ENCODE measurements at regions not wholly inside any gene's neighbourhood (a gene's known extent, or its start where the extent isn't known, plus 50 kb on each side); places are given as distances from the start of the nearest gene placed in this dataset.
"Not testable (repeated sequence)": the region's sequence is repeated elsewhere in the genome, so short reads cannot be mapped to it uniquely, and the experiment has no call there.

DNA sequence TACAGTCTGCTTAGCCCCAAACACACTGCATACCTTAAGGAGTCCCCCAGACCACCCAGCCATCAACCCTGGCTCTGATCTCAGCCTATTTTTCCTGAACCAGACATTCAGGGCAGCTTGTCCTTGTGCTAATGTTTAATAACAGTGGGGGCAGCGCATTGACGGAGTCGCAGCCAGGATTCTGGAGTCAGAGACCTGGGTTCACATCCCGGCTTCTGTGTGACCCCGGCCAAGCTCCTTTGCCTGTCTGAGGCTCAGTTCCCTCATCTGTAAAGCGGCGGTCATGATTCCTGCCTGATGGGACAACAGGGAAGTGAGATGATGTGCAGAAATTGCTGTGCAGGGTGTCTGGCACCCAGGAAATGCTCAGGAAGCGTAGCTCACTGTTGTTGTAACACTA, 63.1 kb downstream of the MATN1 start:
- DNase-seq (ENCODE audit: low read depth in 3 of 3, low spot score in 1 of 3), result no peak

DNA sequence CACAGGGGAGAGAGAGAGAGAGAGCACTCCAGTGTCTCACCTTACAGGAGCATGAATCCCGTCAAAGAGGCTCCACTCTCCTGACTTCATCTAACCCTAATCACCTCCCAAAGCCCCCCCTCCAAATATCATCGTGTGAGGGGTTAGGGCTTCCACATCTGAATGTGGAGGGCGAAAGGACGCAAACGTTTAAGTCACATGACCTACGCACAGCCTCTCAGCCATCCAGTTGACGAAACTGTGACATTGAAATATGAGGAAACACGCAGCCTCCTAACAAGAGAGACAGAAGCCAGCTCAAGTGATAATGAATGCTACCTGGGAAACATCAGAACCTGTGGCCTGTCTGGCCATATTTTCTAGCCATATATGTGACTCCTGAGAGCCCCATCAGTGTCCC, 63.7 kb downstream of the MATN1 start:
- no peak for DNase-seq (ENCODE audit: low read depth in 3 of 3, low spot score in 1 of 3)

DNA sequence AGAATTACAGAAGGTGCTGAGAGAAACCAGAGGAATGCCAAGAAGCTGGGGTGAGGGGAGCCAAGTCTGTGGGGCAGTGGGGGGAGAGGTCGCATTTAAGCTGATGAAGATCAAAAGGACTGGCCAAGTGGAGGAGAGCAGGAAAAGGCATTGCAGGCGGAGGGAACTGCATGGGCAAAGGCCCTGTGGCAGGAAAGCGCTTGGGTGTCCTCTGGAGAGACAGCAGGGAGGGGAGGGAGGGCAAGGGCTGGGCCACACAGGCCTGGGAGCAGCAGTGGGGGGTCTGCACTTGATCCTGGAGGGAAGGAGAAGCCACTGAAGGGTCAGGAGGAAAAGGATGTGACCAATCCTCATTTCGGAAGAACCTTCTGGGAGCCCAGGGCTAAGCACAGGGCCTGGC, 65.0 kb downstream of the MATN1 start:
- DNase-seq (ENCODE audit: low read depth in 3 of 3, low spot score in 1 of 3), result not testable (repeated sequence)

DNA sequence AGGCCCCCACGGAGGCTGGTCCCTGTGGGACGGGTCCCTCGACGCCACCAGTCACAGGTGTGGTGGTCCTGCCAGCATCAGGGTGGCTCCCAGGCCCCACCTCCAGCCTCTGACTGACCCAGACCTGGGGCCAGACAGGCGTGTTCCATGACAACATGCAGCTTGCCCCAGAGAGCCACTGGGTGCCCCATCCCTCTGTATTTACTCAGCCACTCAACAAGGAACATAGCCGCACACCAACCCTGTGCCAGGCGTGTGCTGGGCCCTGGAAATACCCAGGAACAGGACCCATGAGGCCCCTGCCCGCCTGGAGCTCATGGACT, 65.4 kb downstream of the MATN1 start:
- no peak for DNase-seq (ENCODE audit: low read depth in 3 of 3, low spot score in 1 of 3)

DNA sequence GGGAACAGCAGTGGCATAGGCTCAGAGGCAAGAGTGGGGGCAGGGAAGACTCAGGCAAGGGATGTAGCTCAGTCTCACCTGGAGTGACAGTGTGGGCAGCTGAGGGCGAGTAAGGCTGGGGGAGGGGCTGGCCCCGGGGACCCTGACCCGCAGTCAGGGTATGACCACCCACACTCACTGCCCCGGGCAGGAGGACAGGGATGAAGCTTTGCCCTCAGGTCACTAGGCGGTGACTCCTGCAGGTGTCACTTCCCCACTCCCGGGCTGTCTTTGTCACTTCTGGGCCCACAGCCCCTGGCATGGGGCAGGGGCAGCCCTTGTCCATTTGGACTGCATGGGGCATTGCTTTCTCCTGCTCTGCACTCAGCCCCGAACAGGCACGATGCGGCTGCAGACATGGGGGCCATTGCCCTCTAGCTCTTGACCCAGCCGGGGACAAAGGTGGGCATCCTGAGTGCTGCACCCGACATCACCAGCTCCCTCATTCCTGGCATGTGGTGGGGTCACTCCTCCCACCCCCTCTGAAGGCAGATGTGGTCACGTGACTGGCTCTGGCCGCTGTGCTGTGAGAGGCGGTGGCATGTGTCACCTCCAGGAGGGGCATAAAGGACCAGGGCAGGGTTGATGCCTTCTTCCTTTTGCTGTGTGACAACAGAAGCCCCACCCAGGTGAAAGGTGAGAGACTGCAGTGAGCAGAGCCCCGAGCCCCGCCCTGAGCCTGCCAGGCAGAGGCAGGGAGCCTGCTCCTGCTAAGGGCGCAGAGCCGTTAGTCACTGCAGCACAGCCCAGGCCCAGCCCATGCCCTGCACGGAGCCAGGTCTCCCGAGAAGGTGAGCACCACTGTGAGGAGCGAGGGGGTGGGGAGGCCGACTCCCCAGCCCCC, 66.0 kb downstream of the MATN1 start:
- no peak for DNase-seq (ENCODE audit: low read depth in 3 of 3, low spot score in 1 of 3)

DNA sequence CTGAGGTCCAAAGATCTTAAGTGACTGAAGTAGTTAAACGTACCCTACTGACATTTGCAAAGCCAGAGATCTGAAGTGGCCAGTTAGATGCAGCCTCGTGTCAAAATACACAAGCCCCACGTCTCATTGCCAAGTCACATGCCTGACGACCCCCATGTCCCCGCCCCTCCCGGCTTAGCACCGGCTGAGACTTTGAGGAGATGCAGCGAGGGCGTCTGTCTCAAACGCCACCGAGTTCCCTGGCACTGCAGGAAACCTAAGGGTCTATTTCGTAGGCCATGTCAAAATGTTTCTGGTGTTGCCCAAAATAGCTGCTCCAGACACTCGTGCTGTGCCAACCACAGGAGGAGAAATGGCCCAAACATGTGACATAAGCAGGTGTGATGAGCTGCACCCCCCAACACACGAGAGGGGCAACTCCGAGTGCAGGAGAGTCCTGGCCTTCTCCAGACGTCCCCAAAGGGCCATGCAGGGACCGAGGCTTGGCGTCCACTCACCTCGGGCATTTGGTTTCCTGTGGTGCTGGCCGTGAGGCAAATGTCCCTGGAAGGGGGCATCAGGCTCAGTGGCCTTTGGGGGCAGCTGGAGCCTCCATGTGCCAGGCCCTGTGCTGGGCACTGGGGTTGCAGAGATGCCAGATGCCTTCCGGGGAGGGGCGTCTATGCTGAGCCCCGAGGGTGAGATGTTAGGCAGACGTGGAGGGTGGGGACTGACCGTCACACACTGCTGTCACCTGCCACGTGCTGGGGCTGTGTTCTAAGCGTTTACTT, 67.0 kb downstream of the MATN1 start:
- DNase-seq (ENCODE audit: low read depth in 3 of 3, low spot score in 1 of 3), result no peak

DNA sequence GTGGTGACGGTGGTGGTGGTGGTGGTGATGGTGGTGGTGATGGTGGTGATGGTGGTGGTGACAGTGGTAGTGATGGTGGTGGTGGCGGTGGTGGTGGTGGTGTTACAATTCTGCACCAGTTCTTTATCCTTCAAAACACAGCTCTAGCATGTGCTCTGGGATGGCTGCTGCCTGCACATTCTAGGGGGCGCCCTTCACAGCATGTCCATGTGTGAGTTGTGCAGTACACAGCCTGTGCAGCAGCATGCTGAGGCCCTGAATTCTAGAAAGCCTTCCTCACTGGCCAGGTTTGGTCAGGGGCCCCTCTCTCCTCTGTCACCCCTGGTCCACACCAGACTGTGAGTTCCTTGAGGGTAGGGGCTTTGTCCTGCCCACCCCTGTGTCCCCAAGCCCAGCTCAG, 67.7 kb downstream of the MATN1 start:
- DNase-seq (ENCODE audit: low read depth in 3 of 3, low spot score in 1 of 3), result no peak

DNA sequence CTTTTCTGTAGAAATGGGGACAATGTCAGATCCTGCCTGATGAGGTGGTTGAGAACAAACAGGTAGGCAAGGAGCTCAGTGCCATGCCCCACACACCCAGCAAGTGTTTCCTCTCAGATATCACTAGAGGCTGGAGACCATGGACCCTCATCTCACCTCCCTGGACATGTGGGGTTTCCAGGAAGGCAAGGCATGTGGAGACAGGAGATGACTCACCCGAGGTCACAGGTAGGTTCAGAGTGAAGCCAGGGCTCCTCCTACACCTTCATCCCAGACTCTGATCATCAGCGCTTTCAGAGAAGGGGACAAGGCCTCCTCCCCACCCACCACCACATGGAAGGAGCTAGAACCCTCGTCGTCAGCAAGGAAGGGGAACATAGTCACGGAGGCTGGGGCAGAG, 69.2 kb downstream of the MATN1 start:
- DNase-seq (ENCODE audit: low read depth in 3 of 3, low spot score in 1 of 3), result no peak

DNA sequence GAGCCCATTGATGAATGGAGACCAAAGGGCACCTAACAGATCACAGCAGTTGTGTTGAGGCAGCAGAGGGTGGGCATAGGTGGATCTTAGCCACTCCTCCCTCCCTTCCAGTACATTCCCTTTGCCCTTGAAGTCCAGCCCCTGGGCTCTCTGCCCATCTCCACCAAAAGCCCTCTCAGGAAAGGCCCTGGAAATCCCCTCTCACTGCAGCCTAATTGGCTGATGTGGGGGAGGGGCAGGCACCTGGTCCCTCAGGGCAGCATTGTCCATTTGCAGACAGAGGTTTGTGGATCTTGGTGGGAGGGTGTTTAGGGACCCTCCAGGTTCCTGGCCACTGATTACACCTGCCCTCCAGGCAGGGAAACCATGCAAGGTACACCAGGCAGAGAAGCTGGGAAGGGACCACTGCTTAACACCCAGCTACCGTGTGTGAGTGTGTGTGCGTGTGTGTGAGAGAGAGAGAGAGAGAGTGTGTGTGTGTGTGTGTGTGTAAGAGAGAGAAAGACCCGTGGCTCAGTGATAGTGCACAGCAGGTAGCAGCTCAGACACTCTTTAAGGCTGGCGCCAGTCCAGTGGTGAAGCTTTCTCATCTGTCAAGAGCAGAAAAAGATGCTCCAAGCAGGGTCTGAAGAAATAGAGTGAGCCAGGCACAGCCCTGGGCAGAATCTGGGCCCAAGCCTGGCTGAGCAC, 71.1 kb downstream of the MATN1 start:
- DNase-seq (ENCODE audit: low read depth in 3 of 3, low spot score in 1 of 3), result no peak

DNA sequence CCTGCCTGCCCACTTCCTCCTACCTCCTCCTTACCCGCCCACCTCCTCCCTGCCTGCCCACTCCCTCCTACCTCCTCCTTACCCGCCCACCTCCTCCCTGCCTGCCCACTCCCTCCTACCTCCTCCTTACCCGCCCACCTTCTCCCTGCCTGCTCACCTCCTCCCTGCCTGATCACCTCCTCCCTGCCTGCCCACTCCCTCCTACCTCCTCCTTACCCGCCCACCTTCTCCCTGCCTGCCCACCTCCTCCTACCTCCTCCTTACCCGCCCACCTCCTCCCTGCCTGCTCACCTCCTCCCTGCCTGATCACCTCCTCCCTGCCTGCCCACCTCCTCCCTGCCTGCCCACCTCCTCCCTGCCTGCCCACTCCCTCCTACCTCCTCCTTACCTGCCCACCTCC, 72.0 kb downstream of the MATN1 start:
- DNase-seq (ENCODE audit: low read depth in 3 of 3, low spot score in 1 of 3), result not testable (repeated sequence)

DNA sequence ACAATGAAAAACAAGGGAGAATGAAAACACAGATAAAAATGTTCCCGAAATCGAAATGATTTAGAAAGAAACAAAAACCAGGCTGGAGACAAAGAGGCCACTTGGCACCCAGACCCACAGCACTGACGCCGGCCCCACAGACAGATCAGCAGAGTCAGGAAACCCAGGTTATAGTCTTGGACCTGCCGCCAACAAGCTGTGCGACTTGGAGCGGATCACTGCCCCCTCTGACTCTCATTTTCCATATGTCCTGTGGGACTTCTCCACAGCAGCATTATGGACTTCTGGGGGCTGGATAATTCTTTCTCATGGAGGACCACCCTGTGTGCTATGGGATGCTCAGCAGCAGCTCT, 72.4 kb downstream of the MATN1 start:
- DNase-seq (ENCODE audit: low read depth in 3 of 3, low spot score in 1 of 3), result no peak

DNA sequence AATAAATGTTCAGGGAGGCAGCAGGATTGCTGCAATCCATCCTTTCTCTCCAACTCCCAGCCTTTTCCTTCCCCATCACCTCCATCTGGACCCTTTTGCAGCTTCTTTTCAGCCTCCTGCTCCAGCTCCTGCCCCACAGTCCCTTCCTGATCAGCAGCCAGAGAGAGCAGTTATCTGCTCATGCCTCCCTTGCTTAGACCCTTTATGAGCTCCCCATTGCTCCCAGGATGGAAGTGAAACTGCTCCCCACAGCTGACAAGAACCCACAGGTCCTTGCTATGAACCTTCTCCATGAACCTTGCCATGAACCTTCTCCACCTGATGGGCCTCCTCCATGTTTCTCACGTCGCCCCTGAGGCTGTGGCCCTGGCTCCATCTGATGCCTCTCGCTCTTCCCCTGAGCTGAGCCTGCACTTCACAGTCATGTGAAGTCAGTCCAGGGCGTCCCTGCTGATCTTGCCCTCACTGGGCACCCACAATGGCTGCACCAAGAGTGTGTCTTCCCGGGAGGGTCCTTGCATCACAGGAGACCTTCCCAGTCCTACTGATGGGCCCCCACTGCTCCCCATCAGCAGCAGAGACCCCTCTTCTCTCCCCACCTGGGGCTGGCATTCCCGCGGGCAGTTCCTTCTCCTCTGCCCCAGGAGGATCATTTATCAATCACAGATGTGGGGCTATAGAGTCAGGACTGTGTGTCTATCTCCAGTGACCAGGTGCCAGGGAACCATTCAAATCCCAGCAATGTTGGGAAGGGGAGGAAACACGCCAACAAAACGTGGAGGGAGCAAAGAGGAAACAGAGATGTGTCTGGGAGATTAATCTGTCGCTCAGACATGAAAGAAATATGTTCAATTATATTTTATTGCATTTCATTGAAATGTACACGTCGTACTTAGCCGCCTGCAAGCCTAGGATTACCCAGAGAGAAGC, 73.1 kb downstream of the MATN1 start:
- DNase-seq (ENCODE audit: low read depth in 3 of 3, low spot score in 1 of 3), result no peak

DNA sequence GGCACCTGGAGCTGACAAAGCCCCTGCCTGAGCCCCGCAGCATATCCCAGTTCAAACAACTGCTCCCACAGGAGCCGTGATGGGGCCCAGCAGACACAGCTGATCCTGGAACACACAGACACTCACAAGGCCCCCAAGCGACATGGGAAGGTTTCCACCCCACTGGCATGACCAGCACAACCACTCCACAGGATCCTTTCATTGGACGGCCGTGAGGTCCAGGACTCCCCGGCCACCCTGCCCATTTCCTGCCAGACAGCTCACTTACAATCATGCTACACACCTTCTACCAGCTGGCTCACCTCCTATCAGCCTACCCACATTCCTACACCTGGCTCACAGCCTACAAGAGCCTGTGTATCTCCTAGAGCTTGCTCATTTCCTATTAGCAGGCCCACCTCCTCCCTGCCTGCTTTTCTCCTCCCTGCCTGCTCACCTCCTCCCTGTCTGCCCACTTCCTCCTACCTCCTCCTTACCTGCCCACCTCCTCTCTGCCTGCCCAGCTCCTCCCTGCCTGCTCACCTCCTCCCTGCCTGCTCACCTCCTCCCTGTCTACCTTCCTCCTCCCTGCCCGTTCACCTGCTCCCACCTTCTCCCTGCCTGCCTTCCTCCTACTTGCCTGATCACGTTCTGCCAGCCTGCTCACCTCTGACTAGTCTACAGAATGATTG, 73.9 kb downstream of the MATN1 start:
- no peak for DNase-seq (ENCODE audit: low read depth in 3 of 3, low spot score in 1 of 3)

DNA sequence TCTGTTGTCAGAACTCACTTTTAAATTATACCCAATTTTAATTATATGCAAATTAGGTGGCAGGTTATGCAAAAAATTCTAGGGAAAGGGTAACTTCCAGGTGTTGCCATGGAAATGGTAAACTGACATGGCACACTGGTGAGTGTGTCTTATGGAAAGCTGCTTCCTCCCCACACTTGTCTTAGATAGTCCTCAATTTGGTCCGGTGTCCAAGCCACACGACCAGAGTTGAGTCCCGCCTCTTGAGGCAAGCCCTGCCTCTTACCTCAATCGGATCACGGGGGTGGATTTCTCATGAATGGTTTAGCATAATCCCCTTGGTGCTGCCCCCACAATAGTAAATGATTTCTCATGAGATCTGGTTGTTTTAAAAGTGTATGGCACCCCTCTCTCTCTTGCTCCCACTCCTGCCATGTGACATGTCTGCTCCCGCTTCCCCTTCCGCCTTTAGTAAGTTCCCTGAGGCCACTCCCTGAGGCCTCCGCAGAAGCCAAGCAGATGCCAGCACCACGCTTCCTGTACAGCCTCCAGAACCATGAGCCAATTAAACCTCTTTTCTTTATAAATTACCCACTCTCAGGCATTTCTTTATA, 74.9 kb downstream of the MATN1 start:
- no peak for DNase-seq (ENCODE audit: low read depth in 3 of 3, low spot score in 1 of 3)

DNA sequence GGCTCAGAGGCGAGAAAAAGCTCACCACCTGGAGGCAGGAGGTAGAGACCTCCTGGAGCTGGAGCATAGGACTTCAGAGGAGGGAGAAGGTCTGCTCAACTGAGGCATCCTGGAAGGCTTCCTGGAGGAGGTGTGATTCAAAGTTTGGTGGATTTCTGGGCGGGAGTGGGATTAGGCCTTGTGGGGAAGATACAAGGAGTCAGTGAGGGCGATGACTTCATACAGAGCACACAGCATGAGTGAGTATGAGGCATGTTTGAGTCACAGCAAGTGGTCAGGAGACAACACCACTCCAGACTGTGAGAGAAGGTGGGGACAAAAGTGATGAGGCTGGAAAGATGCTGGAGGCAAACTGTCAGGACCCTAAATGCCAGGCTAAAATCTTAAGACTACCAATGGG, 77.6 kb downstream of the MATN1 start:
- DNase-seq (ENCODE audit: low read depth in 3 of 3, low spot score in 1 of 3), result no peak

DNA sequence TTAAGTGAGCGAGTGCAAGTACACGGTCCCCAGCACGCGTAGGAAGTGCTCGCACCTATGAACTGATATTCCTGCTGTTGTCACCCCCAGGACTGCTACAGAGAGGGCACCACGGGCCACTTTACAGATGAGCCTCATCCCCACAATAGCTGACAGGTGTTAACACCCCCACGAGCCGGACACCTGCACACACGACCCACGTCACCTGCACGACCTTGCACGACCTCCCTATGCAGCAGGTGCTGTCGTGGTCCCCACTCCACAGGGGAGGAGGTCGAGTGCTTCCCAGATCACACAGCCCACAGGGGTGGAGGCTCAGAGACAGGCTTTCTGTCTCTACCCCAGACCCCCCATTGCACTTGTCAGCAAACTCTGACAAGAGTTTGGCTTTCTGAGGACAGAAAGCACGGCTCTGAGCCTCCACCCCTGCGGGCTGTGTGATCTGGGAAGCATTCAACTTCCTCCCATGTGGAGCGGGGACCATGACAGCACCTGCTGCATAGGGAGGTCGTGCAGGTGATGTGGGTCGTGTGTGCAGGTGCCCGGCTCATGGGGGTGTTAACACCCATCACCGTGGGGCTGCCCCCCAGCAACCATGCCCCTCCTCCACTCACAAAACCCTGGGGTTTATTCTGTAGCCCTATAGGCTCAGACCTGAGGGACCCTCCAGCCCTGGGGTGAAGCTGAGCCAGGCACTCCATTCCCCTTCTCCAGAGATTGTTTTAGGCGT, 80.8 kb downstream of the MATN1 start:
- DNase-seq (ENCODE audit: low read depth in 3 of 3, low spot score in 1 of 3), result no peak

DNA sequence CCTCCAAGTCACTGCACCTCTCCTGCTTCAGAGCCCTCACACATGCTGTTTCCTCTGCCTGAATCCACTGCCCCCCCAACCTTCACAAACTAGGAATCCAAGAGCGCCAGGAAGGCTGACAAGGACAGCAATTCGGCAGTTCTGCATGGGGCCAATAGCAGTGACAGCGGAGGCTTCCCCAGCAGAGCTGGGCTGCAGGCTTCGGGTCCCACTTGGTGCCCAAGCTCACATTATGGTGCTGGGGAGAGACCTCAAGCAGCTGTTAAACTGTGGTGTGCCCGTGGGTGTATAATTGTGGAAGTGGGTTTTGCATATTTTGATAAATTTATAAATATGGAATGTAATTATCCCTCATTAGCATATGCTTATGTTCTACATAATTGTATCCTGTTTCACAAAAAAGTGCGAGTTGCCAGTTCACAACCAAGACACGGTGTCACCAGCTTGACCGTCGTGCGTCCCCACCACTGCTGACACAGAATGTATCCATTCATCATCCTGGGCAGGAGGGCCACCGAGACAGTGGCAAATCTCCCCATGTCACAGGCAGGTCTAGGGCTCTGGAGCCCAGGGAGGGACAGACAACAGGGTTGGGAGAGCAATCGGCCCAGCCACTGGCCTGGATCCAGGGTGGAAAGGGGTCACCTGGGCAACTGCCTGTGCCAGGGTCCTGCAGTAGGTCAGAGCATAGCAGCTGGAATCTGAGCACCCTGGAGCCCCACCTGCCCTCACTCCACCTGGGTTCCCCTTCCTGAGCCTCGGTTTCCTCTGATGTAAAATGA, 81.6 kb downstream of the MATN1 start:
- DNase-seq (ENCODE audit: low read depth in 3 of 3, low spot score in 1 of 3), result no peak

DNA sequence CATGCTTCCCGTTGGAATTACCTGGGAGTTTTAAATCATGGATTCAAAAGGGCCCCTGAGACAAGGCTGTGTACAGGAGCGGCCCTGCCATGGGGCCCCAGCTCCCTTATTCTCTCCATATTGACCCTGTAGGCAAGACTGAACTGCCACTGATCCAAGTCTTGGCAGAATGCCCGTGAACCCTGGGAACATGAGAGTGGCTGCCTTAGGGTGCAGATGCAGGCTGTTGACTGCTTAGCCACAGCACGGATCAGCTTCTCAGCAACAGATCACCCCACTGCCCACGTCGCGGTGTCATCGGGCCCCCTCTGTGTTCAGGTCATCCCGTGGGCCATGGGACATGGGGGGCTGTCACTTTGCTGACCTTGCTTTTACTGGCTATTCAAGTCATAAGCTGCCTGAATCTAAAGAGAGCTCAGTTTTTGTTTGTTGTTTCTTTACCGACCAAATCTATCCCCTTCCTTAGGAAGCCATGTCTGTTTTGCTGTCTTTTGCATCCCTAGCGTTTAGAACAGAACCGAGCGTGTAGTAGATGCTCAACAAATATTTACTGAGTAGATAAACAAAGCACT, 83.4 kb downstream of the MATN1 start:
- no peak for DNase-seq (ENCODE audit: low read depth in 3 of 3, low spot score in 1 of 3)
